ENCODE measurements at regions not wholly inside any gene's neighbourhood (a gene's known extent, or its start where the extent isn't known, plus 50 kb on each side); places are given as distances from the start of the nearest gene placed in this dataset.
"Not testable (repeated sequence)": the region's sequence is repeated elsewhere in the genome, so short reads cannot be mapped to it uniquely, and the experiment has no call there.

DNA sequence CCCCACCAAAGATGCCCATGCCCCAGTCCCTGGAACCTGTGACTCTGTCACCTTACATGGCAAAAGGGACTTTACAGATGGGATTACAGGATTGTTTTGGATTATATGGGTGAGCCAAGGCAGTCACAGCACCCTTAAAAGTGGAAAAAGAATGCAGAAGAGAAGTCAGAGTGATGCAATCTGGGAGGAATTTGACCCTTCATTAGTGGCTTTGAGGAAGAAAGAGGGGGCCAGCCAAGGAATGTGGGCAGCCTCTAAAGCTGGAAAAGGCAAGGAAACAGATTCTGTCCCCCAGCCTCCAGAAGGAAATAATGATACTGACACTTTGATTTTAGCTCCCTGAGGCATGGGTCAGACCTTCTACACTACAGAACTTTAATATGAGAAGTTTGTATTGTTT, 257.3 kb upstream of the ISX start:
- TF ChIP-seq, protein P1, sequence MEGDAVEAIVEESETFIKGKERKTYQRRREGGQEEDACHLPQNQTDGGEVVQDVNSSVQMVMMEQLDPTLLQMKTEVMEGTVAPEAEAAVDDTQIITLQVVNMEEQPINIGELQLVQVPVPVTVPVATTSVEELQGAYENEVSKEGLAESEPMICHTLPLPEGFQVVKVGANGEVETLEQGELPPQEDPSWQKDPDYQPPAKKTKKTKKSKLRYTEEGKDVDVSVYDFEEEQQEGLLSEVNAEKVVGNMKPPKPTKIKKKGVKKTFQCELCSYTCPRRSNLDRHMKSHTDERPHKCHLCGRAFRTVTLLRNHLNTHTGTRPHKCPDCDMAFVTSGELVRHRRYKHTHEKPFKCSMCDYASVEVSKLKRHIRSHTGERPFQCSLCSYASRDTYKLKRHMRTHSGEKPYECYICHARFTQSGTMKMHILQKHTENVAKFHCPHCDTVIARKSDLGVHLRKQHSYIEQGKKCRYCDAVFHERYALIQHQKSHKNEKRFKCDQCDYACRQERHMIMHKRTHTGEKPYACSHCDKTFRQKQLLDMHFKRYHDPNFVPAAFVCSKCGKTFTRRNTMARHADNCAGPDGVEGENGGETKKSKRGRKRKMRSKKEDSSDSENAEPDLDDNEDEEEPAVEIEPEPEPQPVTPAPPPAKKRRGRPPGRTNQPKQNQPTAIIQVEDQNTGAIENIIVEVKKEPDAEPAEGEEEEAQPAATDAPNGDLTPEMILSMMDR (IDR thresholded peaks at IDR 0.05; ENCODE audit: low read depth, low read length), result no peak
- no peaks in the 10 kb centered on the region for H3K9me3 ChIP-seq (ENCODE audit: severe bottlenecking)
- no peak overlapping the region for H3K27ac ChIP-seq
- no peak for DNase-seq
- no peaks in the 10 kb centered on the region for H3K36me3 ChIP-seq
- H3K4me3 ChIP-seq (ENCODE audit: low read depth, low read length), result no peak overlapping the region
- H3K27me3 ChIP-seq (ENCODE audit: insufficient read depth, low read depth, severe bottlenecking), result no peaks in the 10 kb centered on the region

DNA sequence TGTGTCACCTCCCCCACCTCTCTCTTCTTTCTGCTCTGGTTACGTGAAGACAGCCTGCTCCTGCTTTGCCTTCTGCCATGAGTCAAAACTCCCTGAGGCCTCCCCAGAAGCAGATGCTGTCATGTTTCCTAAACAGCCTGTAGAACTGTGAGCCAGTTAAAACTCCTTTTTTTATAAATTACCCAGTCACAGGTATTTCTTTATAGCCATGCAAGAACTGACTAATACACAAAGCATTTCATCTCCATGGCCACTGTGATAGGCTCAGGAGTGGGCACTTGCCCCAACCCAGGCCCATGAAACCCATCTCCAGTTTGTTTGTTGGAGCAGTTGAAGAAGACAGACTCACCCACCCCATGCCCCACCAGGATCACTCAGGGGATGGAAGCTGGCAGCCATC, 253.3 kb upstream of the ISX start:
- TF ChIP-seq, protein P1 (IDR thresholded peaks at IDR 0.05; ENCODE audit: low read depth, low read length), result no peak
- no peaks in the 10 kb centered on the region for H3K27me3 ChIP-seq (ENCODE audit: insufficient read depth, low read depth, severe bottlenecking)
- H3K4me3 ChIP-seq (ENCODE audit: low read depth, low read length), result no peak overlapping the region
- no peaks in the 10 kb centered on the region for H3K36me3 ChIP-seq
- no peak for DNase-seq
- no peaks in the 10 kb centered on the region for H3K9me3 ChIP-seq (ENCODE audit: severe bottlenecking)
- no peak overlapping the region for H3K27ac ChIP-seq

DNA sequence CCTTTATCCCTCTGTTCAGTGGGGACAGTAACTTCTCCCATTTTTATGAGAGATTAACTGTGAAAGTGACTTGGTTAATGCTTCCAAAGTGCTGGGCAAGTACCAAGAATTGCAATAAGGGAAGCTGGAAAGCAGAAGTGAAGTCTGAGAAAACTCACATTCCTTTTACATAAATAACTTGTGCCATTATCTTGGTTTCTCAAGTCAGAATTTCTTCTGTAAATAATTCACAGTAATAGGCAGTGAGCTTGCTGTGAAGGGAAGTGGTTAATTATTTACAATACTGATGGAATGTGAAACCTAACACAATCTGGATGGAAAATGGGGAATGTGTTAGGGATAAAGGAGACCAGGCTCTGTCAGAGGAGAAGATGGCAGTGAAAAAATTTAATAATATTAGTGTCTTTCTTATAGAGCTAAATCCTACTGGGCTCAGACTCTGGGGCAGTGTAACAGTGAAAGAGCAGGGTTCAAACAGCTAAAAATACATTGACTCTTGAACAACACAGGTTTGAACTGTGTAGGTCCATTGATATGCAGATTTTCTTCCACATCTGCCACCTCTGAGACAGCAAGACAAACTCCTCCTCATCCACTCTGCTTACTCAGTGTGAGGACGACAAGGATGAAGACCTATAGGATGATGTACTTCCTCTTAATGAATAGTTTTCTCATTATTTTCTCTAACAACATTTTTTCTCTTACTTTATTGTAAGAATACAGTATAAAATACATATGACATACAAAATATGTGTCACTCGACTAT, 251.5 kb upstream of the ISX start:
- Histone ChIP-seq H3K4me3 (ENCODE audit: low read depth, low read length) (no peak overlapping the region), H3K27ac (no peak overlapping the region), H3K36me3 (no peaks in the 10 kb centered on the region), H3K27me3 (ENCODE audit: insufficient read depth, low read depth, severe bottlenecking) (no peaks in the 10 kb centered on the region), H3K9me3 (ENCODE audit: severe bottlenecking) (no peaks in the 10 kb centered on the region)
- TF ChIP-seq, protein P1 (IDR thresholded peaks at IDR 0.05; ENCODE audit: low read depth, low read length), result no peak
- DNase-seq, result no peak

DNA sequence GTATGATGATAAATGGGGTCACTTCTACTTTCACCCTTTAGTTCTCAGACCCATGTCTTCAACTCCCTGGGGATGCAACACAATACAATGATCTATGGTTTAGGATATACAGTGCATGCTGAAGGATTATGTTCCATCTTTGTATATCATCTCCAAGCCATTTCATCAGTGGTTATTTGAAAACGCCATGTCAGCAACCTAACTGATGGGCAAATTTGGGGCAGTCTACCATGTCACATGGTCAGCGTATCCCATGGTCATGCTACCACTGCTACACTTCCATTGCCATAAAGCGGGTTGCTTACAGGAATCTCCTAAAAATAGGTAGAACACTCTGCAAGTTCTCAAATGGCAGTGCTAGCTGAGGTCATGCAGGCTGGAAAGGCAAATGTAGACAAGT, 236.5 kb upstream of the ISX start:
- no peak for DNase-seq
- Histone ChIP-seq H3K9me3 (ENCODE audit: severe bottlenecking) (no peaks in the 10 kb centered on the region), H3K36me3 (no peaks in the 10 kb centered on the region)

DNA sequence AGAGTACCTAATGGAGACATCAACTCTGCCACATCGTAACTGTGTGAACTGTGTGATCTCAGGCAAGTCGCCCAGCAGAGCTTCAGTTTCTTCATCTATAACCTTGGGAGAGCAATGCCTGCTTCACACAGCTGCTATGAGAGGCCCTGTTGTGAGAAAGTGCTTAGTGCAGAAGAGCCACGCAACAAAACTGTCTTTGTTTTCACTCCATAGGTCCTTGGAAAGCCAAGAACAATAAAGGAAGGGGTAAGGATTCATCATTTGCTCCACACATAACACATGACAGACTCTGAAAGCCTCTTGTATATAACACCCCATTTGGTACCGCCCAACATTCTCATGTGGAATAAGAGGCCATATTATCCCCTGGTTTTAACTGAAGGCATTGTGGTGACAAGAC, 231.9 kb upstream of the ISX start:
- Histone ChIP-seq H3K9me3 (ENCODE audit: severe bottlenecking) (no peaks in the 10 kb centered on the region), H3K36me3 (no peaks in the 10 kb centered on the region), H3K4me3 (ENCODE audit: low read depth, low read length) (no peak overlapping the region), H3K27ac (no peak overlapping the region), H3K27me3 (ENCODE audit: insufficient read depth, low read depth, severe bottlenecking) (no peaks in the 10 kb centered on the region)
- no peak for DNase-seq
- TF ChIP-seq, protein P1 (IDR thresholded peaks at IDR 0.05; ENCODE audit: low read depth, low read length), result no peak

More for the DNA sequence above, 236.5 kb upstream of the ISX start:
- H3K4me3 ChIP-seq (ENCODE audit: low read depth, low read length), result no peak overlapping the region
- TF ChIP-seq, protein P1 (IDR thresholded peaks at IDR 0.05; ENCODE audit: low read depth, low read length), result no peak
- no peak overlapping the region for H3K27ac ChIP-seq
- H3K27me3 ChIP-seq (ENCODE audit: insufficient read depth, low read depth, severe bottlenecking), result no peaks in the 10 kb centered on the region

DNA sequence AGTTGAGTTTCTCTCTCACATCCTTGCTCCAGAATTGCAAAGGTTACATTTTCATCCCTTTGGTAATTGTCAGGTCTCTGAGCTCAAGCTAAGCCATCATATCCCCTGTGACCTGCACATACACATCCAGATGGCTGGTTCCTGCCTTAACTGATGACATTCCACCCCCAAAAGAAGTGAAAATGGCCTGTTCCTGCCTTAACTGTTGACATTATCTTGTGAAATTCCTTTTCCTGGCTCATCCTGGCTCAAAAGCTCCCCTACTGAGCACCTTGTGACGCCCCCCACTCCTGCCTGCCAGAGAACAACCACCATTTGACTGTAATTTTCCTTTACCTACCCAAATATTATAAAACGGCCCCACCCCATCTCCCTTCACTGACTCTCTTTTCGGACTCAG, 231.4 kb upstream of the ISX start:
- H3K4me3 ChIP-seq (ENCODE audit: low read depth, low read length); H3K36me3 ChIP-seq: not testable (repeated sequence)

More for the DNA sequence above, 231.4 kb upstream of the ISX start:
- not testable (repeated sequence) for H3K27me3 ChIP-seq (ENCODE audit: insufficient read depth, low read depth, severe bottlenecking); H3K9me3 ChIP-seq (ENCODE audit: severe bottlenecking); H3K27ac ChIP-seq; DNase-seq

All from WERI-Rb-1 (cell line).